Heart right ventricle (tissue), 16 donors: ENCODE measurements at regions not wholly inside any gene's neighbourhood (a gene's known extent, or its start where the extent isn't known, plus 50 kb on each side); places are given as distances from the start of the nearest gene placed in this dataset.

Experiments used
- ATAC-seq, 8 donors: fragments of 200-7000 bp; cut with Tn5 transposase; one replicate each; pipeline ENCODE4 v1.9.1; 2020; ENCODE audit warnings: mild to moderate bottlenecking in 8 of 8, moderate library complexity in 8 of 8, moderate number of reproducible peaks in 1 of 8
- DNase-seq, 2 donors: peaks; one replicate each; pipeline ENCODE4 v3.0.0-alpha.2; 2020
- H3K27ac ChIP-seq, 10 donors: fragments of 200-600 bp; sonication (generic) in 2 of 10; one replicate each; pipeline versions ENCODE4 v1.5.0 to v1.8.0; 2020 to 2022; ENCODE audit warnings: mild to moderate bottlenecking in 3 of 10
- H3K27me3 ChIP-seq, 7 donors: fragments of 200-600 bp; one replicate each; pipeline ENCODE4 v1.8.0; 2021 to 2022; ENCODE audit warnings: mild to moderate bottlenecking in 2 of 7
- H3K36me3 ChIP-seq, 9 donors: fragments of 200-600 bp; sonication (generic) in 1 of 9; one replicate each; pipeline versions ENCODE4 v1.5.0 to v1.8.0; 2020 to 2022; ENCODE audit warnings: mild to moderate bottlenecking in 2 of 9
- H3K4me1 ChIP-seq, 9 donors: fragments of 200-600 bp; sonication (generic) in 1 of 9; one replicate each; pipeline versions ENCODE4 v1.5.0 to v1.8.0; 2020 to 2022; ENCODE audit warnings: mild to moderate bottlenecking in 4 of 9
- H3K4me3 ChIP-seq, 10 donors: fragments of 200-600 bp; sonication (generic) in 2 of 10; one replicate each; pipeline versions ENCODE4 v1.5.0 to v1.8.0; 2020 to 2022; ENCODE audit warnings: mild to moderate bottlenecking in 7 of 10, moderate library complexity in 2 of 10
- H3K9me3 ChIP-seq, 11 donors: fragments of 200-600 bp in 10 of 11; sonication (generic) in 2 of 11; one replicate each; pipeline versions ENCODE4 v1.5.0 to v1.8.0; 2013 to 2022; ENCODE audit warnings: mild to moderate bottlenecking in 2 of 11, control low read depth in 1 of 11, moderate library complexity in 1 of 11
- CTCF ChIP-seq, 9 donors: fragments of 200-600 bp; sonication (generic) in 2 of 9; IDR thresholded peaks; one replicate each; pipeline versions ENCODE4 v1.5.0 to v1.8.0; 2021 to 2022; ENCODE audit warnings: antibody characterized with exemption in 9 of 9, mild to moderate bottlenecking in 5 of 9, moderate library complexity in 1 of 9
- WGBS, 2 donors: extraction: QIAGEN DNeasy Blood & Tissue Kit; methylation state at CpG; one replicate each; pipeline ENCODE4 v1.1.7; 2013; ENCODE audit warnings: inconsistent platforms in 1 of 2; 5-methylcytosine and 5-hydroxymethylcytosine counted together
- intact Hi-C, 10 donors: fragments of 100-400 bp; cut with DNase I; formaldehyde crosslinking; loops; one replicate each; pipeline versions ENCODE4 v1.11.1 to v1.14.2; 2022
- donor health status: Arrhythmogenic right ventricular cardiomyopathy.
- donor health status: ischemic (EF 13 %, LVEDD 7.1; RV severe dilation, severe dysfunction).
- donor health status: healthy with polysubstance abuse.
- donor health status: DM: no; HTN: yes; CAD: no.
- donor health status: DM: no; HTN: no; CAD: no.
- donor health status: ischemic (EF 25% LVEDD 6.9; RV normal size, moderate dysfunction).
- donor health status: ischemic (EF 25% LVEDD 5.7; RV mildly dilated, moderate dysfunction).
- donor health status: healthy.
- donor health status: DM: yes; HTN: yes; CAD: no.
- donor health status: Ischemic cardiomyopathy.
- donor health status: ischemic (EF 35%, LVEDD 5.7; RV mildly dilated, moderate dysfunction).
- donor health status: nonischemic (EF 11% LVEDD 7.7; RV severe dilation, severe dysfunction).
- donor health status: DM: yes; HTN: yes; CAD: no.
- donor health status: PGD.
- donor health status: ischemic (EF 29% LVEDD 5.4; RV normal size, mild dysfunction).
- donor health status: nonischemic (EF 23%, LVEDD 6.1; RV moderate dilation, normal function).

- Histone ChIP-seq H3K4me1 (no peaks in the 10 kb centered on the region), H3K27ac (no peak overlapping the region), H3K27me3 (peaks cover 0 to 46% (median 0%) of the 10 kb centered on the region in 7 donors), H3K36me3 (no peaks in the 10 kb centered on the region), H3K4me3 (no peak overlapping the region), H3K9me3 (no peaks in the 10 kb centered on the region)
- ATAC-seq (no peak), DNase-seq (no peak)
- intact Hi-C loops, result no loop called here
- no peak for TF ChIP-seq CTCF (IDR thresholded peaks at IDR 0.05)
- WGBS, 2 donors, result 73 to 88% methylated on average over 1 of the region's 1 CpG
Observed at GRCh38 chr1:181260994-181261393, 172.5 kb downstream of the IER5 start.

GRCh38 chr1:181262069-181262468 is 173.6 kb downstream of the IER5 start:
- Histone ChIP-seq H3K4me1 (no peaks in the 10 kb centered on the region), H3K36me3 (no peaks in the 10 kb centered on the region), H3K27ac (no peak overlapping the region), H3K27me3 (peaks cover 0 to 46% (median 0%) of the 10 kb centered on the region in 7 donors), H3K9me3 (peaks cover 0 to 9% (median 0%) of the 10 kb centered on the region in 11 donors), H3K4me3 (no peak overlapping the region)
- TF ChIP-seq CTCF (IDR thresholded peaks at IDR 0.05), result no peak
- WGBS, 2 donors, result 41 to 43% methylated on average over 1 of the region's 1 CpG
- DNase-seq (no peak), ATAC-seq (no peak)
- intact Hi-C loops, result no loop called here

GRCh38 chr1:181263444-181263843 is 174.9 kb downstream of the IER5 start:
- Histone ChIP-seq H3K9me3 (peaks cover 0 to 11% (median 0%) of the 10 kb centered on the region in 11 donors), H3K27me3 (peaks cover 0 to 34% (median 0%) of the 10 kb centered on the region in 7 donors), H3K4me3 (no peak overlapping the region), H3K4me1 (no peaks in the 10 kb centered on the region), H3K27ac (no peak overlapping the region), H3K36me3 (no peaks in the 10 kb centered on the region)
- no peak for ATAC-seq
- 76 to 83% methylated on average over 2 of the region's 2 CpGs for WGBS, 2 donors
- no peak for DNase-seq
- intact Hi-C loops, result no loop called here
- no peak for TF ChIP-seq CTCF (IDR thresholded peaks at IDR 0.05)

- H3K36me3 ChIP-seq, result no peaks in the 10 kb centered on the region
- no peaks in the 10 kb centered on the region for H3K4me1 ChIP-seq
- ATAC-seq, result no peak
- H3K27me3 ChIP-seq, result peaks cover 0 to 27% (median 0%) of the 10 kb centered on the region in 7 donors
- peaks cover 0 to 11% (median 0%) of the 10 kb centered on the region in 11 donors for H3K9me3 ChIP-seq
- no peak overlapping the region for H3K4me3 ChIP-seq
- TF ChIP-seq CTCF (IDR thresholded peaks at IDR 0.05), result no peak
- DNase-seq, result no peak
- WGBS, 2 donors, result 69 to 75% methylated on average over 3 of the region's 3 CpGs
- intact Hi-C loops, result no loop called here
- no peak overlapping the region for H3K27ac ChIP-seq
Observed at GRCh38 chr1:181264821-181265220, 176.3 kb downstream of the IER5 start.
